ENCODE measurements at regions not wholly inside any gene's neighbourhood (a gene's known extent, or its start where the extent isn't known, plus 50 kb on each side); places are given as distances from the start of the nearest gene placed in this dataset.
A peak's percentile ranks its signal among the peaks of the same experiment; 100 is the strongest.

DNA sequence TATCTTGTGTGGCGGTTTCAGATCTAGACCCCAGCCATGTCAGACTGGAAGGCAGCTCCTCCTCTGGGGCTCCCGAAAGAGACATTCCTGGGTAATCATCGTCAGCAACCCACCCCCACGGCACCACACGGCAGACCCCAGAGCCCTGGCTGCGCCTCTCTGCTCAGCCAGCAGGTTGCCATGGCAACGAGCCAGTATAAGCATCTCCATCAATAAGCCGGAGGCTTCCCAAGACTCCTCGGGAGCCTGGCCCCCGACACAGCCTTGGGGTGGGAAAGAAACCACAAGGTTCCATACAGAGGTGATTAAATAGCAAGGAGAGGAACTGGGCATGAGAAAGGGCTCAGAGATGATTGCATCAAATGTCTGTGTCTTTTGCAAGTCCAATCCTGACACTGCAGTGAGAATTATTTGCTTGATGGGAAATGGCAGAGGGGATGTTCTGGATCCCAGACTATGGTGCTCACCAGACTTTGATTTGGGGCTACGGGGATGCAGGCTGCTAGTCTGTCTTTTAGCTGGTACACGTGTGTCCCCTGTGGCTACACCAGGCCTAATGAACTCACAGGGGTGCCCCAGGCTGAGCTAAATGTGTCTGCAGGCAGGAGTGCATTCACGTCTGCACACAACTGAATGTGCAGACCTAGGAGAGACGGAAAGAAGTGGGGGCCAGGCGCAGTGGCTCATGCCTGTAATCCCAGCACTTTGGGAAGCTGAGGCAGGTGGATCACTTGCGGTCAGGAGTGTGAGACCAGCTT is 320.5 kb upstream of the TNRC6C start:
- no peak for DNase-seq

DNA sequence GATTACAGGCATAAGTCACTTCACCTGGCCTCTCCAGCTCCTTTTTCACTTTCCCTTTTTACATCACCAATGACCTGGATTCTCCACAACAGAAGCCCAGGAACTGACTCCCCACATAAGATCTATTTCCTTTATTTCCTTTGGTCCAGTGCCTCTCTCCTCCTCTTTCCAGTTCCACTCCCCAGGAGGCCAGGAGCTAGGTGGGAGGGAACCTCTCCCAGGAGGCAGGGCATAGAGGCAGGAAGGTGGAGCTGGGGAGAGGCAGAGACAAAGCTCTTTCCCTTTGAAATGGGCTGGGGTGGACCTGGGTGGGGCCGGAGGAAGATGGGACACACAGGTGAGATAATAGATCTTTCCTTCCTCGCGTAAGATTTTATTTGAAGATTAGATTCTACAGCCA is 318.3 kb upstream of the TNRC6C start:
- DNase-seq, result no peak

DNA sequence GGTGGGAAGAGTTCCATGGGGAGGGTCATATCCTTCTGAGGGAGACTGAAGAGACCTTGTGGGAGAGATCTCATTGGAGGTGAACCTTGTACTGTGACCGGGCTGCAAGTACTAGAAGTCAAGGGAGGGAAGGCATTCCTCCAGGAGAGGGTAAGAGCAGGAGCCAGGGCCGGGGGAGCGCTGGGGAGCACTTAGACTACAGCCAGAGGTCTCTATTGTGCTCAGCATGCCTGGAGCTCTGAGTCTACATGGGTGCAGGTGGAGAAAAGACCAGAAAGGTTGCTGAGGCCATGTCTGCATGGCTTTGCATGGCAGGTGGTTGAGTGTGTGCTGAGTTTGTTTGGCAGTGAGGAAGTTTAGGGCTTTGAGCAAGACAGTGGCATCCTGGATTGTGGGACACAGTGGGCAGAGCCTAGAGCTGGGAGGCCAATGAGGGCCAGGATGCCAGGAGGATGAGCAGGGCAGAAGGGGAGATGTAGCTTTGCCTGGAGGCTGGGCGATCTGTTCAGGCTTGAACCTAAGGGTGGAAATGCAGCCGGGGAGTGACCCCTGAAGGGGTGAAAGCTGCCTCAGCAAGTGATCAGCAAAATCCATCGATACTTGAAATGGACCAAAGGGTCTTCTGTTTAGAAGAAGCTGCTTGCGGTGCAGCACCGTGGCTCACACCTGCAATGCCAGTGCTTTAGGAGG is 317.4 kb upstream of the TNRC6C start:
- no peak for DNase-seq

DNA sequence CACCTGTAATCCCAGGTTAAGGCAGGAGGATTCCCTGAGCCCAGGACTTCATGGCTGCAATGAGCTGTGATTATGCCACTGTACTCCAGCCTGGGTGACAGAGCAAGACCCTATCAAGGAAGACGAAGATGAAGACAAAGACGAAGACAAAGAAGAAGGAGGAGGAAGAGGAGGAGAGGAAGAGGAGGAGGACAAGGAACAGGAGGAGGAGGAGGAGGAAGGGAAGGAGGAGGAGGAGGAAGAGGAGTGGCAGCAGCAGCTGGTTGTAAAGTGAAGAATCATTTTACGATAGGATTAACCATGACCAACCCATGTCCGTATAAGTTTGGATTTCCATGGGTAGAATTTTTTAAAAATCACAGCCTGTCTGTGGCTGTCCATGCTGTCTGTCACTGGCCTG is 316.8 kb upstream of the TNRC6C start:
- DNase-seq, result no peak

DNA sequence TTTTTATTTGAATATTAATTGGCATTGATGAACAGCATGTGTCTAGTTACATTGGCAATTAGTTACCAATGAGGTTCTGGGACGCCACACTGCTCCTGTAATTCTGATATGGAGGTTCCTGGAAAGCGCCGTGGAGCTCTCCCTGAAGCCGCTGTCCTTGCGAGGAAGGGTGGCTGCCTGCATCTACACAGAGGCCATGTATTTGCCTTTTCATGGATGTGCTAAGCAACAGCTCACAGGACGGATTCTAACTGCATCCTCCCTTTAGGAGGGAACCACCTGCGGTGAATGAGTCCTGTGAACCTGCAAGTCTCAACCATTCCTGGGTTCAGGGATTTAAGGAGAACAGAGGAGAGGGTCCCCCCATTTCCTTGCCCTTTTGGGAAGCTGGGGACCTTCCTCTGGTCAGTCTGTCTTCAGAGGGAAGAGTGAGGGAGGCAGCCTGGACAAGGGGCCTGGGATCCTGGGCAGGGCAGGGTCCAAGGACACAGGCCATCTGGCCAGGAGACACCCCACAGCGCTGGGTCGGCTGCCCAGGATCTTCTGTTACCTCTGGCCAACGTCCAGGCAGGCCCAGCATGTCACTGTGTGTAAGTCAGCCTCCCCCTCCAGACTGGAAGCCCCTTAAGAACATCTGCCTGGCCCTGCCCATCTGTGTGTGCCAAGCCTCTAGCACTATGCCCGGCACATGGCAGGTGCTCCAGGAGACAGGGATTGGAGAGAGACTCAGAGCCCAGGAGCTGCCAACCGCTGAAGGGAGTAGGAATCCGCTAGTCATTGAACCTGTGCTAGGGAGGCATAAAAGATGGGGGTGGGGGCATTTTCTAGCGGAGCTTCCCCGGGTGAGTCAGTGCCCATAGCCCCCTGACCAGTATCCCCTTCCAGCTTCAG is 314.1 kb upstream of the TNRC6C start:
- DNase-seq, result no peak

DNA sequence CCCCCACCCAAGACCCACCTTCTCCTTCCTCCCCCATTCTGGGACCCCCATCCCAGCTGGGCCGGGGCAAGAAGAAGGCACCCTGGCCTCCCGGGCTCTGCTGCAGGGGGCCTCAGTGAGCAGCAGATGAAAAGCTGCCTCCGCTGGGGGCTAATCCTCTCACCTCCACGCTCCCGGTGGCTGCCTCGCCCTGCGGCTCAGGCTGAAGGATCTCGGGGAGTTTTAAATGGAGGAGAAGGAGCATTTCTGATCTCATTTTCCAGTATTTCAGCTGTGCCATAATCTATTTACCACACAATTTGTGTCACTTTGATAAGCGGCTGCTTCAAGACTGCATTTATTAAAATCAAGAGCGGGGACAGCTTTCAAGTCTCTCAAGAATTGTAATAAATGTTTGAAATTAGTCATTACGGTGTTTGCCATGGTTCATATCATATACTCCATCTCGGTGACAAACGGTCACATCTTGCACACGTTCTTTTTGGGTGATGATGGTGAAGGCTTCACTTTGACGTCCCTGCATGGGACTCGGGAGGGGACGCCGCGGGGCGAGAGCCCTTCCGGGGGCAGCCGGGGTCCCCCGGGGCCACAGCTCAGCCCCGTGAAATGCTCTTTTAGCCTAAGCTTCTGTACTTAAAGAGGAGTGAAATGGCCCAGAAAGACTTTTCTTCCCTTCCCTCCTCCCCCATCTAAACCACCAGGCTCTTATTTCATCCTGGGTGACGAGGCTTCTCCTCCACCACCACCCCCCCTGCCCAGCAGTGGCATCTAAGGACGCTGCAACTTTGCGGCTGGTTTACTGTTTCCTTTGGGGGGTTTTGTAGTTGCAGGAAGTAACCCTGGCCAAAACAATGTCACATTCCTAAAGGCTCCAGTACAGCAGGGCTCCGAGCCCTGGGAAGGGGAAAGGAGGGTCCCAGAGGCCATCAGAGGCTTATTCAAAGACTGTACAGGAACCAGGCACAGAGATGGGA is 313.1 kb upstream of the TNRC6C start:
- DNase-seq, result peak; percentile 86

DNA sequence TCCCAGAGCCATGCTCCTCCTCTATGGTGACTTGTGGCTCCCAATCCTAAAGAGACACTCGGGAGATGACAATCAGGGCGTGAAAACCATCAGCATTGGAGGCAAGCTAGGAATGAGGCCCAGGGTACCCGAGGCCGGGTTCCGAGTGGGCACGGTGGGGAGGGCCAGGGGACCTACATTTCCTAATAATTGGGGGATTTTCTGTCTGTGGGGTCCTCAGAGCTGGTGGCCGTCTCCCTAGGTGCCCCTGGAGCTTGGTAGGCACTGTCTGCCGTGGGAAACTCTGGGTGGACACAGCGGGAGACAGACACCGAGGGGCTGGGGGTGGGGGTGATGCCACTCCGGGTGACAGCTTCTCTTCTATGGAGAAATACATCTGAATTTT is 312.5 kb upstream of the TNRC6C start:
- no peak for DNase-seq

DNA sequence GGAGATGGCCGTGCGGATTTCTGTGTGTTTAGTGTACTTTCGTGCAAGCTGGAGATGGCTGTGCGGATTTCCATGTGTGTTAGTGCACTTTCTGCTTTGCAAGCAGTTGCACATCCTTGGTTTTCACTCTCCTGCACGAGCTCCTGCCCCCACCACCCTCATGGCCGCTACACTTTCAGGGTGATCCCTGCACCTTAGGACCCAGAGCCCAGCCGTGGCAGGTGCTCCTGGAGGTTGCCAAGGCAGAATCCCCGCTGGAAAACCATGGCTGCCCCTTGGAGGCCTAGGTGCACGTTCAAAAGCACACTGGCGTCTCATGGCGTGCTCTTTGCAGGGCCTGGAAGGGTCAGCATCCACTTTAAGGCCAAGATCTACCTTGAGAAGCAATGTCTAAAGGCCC is 311.0 kb upstream of the TNRC6C start:
- no peak for DNase-seq

DNA sequence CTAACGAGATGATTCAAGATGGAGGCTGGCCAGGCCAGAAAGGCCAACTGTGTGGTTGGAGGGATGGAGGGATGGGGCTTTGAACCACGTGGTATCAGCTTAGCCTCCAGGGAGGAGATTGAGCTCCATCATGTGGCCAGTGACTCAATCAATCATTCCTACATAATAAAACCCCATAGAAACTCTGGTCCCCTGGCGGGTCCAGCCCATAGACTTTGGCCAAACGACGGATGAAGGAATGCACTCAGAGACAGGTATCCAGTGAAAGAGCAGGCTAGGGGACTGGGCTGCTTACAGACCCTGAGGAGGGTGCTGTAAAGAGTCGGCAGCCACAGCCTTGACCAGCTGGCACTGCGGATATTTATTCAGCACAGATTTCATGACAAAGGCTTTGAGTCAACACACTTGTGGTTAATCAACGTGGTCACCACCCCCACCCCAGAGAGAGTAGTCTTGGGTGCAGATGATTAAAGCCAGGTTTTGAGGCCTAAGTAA is 308.7 kb upstream of the TNRC6C start:
- peak; percentile 42 for DNase-seq

DNA sequence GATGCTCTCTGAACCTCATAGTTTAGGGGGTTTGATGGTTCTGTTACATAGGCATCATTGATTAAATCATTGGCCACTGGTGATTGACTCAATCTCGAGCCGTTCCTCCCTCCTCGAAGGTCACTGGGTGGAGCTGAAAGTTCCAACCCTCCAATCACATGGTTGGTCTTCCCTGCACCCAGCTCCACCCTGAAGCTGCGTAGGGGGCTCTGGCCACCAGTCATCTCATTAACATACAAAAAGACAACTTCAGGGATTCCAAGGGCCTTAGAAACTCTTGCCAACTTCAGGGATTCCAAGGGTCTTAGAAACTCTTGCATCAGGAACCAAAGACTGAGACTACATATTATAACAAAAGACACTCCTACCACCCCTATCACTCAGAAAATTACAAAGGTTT is 306.5 kb upstream of the TNRC6C start:
- no peak for DNase-seq

DNA sequence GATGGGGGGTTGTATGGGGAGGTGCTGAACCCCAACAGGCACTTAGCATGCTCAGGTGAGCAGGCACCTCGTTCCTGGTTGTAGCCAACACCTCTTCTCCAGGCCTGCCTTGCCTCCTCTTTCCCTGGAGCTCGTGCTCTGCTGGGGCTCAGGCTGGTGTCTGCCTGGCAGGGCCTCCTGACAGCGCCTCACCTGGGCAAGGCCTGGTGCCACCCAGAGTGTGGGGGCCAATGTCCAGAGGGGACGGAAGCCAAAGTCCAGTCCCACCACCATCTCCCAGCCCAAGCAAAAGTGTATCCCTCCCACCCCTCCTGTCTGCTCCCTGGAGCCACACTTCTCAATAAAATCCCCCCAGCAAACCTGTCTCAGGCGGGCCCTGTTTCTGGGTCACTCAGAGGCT is 304.2 kb upstream of the TNRC6C start:
- no peak for DNase-seq

DNA sequence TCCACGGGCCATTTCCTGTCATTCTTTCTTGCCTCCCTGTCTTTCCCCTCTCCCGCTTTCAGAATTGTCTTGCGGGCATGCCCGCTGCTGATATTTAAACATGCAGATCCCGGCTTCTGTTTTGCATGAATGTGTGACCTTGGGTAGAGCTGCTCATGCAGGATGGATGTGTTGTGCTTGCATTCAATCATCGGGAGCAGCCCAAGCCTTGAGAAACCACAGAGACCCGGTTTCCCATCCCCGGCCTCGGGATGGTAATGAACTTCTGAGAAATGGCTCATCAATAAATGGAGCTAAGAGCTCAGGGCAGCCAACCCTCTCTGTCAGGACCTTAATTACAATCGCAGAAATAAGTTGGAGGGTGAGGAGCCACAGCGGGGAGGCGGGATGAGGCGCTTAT is 303.7 kb upstream of the TNRC6C start:
- no peak for DNase-seq

DNA sequence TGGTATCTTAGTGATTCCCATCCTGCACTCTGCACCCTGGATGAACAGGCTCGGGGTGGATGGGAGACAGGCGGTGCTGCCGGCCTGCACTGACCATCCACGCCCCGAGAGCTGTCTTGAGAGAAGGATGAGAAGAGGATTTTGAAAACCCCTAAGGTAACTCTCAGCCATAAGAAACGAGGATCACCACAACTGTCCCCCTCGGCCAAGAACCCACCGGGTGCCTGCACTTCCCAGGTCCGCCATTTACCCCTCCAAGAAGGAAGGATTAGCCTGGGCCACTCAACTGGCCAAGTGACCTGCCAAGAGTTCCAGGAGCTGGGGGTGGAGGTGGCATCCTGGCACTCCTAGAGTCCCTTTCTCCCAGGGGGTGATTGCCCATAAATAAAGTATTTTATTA is 302.4 kb upstream of the TNRC6C start:
- DNase-seq, result no peak

DNA sequence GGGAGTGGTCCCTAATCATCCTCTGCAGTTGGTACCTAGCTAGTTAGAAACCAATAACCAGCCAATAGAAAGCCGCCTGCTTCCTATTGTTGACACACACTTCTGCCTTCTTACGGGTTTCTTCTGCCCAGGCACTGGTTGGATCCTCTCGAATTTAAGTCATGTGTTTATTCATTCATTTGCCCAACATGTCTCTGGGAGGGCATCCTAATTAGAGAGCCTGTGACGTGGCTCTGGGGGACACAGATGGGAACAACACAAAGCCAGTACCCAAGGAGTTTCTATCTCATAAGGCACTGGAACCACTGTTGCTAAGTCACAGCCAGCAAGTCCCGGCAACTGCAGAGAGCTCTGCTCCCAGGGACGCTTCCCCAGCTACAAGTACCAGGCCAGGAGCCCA is 300.7 kb upstream of the TNRC6C start:
- DNase-seq, result no peak

DNA sequence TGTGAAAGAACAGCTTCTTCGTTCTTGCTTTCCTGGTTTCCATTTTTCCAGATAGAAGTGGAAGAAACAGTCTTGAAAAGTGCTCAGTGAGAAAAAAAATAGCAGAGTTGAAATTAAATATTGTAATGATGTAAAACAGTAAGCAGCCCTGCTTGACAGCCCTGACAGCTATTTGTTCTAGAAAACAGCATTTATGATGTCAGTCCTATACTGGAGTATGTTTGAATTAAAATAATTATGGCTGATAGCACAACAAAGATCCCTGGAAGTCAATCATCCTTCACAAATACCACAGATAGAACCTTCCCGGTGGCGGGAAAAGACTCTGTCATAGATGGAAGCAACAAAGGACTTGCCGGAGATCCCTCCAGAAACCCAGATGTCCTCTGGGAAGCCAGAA is 298.0 kb upstream of the TNRC6C start:
- no peak for DNase-seq

DNA sequence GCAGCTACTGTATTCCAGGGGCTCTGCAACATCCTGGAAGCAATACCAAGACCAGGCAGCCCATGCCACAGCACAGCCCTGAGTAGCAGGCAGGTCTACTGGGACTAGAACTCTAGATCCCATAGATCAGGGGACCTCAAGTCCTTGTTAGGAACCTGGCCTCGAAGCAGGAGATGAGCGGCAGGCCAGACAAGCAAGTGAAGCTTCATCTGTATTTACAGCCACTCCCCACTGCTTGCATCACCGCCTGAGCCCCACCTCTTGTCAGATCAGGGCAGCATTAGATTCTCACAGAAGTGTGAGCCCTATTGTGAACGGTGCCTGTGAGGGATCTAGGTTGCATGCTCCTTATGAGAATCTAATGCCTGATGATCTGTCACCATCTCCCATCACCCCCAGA is 295.7 kb upstream of the TNRC6C start:
- DNase-seq, result no peak

DNA sequence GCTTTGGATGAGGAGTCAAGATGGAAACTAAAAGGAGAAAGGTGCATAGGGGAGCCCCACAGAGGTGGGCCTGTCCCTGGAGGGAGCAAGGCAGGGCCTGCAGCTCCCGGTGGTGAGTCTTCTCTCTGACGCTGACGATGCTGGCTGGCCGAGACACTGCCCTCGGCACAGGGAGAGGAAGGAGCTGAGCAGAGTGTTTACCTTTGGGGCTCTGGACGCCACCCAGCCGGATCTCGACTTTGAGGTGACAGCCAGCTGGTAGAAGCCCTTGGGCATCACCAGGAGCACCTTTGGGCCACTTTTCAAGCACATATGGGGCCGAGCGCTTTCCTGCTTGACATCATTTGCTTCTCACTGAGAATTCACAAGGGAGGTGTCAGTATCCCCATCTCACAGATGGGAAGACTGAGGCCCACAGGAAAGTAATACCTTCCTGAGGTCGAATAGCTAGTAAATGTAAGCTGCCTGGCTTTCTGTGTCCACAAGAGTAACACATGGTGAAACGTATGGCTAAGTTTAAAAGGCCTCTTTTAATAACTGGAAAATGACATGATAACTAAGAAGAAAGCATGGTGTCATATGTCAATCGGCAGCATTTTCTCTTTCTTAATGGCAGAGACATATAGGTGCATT is 294.3 kb upstream of the TNRC6C start:
- DNase-seq, result no peak

DNA sequence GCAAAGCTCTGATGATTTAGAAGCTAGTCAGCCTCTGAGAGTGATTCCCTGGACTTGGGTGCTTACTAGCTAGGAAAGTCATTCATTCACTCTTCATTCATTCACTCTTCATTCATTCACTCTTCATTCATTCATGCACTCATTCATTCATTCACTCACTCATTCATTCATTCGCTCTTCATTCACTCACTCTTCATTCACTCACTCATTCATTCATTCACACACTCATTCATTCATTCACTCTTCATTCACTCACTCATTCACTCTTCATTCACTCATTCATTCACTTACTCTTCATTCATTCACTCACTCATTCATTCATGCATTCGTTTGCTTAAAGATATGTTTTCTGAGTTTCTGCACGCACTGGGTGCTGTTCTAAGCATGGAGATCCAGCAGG is 292.7 kb upstream of the TNRC6C start:
- no peak for DNase-seq

DNA sequence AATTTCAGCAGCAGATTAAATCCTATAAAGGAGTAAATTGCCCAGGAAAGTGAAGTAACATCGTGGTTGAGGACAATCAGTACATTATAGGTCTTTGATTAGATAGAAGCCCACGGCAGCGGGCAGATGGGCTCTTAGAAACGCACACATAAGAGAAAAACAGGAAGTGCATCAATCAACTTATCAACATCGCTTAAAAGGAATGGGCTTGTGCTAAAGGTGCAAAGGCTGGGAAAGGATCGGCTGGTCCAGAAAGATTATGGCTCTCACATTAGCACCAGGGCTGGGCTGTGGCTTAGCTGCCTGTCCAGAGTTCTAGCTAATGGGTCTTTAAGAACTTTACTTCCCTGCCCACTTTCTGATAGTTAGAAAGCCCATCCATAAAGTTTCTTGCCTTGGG is 292.0 kb upstream of the TNRC6C start:
- no peak for DNase-seq

DNA sequence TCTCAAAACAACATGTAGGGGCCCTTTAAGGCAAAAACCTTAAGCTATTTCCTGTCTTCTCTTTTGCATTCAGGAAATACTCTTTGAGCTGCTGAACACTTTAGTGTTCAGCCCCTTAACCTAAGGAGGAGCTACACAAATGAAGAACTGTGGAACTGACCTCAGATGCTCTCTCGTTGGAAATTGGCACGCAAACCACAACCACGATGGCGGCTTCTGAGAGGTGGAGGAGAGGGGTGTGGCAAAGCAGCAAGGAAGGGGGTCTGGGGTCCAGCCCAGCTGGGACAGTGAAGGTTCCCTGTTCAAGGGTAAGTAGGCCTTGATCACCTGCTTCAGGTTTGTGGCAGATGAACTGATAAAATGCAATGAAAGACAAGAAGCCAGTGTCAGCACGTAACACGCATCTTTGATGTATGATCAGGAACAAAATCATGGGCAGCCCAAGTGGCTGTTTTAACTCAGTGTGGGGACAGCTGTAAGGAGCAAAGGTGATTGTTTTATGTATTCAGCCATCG is 291.6 kb upstream of the TNRC6C start:
- DNase-seq, result peak; percentile 88

DNA sequence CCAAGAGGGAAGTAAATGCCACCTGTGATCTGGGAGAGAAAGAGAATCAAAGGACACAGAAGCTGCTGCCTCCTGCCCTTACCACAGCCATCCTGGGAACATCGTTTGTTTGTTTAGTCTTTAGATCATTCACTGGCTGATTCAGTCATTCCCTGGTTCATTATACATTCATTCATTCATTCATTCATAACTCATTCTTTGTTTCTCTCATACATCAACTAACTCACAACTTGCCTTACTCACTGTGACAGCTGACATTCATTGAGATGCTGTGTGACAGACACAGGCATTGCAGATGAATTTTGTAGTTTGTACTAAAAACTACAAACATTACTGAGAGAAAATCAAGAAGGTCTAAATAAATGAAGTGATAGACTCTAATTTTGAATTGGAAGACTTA is 291.0 kb upstream of the TNRC6C start:
- DNase-seq, result no peak

DNA sequence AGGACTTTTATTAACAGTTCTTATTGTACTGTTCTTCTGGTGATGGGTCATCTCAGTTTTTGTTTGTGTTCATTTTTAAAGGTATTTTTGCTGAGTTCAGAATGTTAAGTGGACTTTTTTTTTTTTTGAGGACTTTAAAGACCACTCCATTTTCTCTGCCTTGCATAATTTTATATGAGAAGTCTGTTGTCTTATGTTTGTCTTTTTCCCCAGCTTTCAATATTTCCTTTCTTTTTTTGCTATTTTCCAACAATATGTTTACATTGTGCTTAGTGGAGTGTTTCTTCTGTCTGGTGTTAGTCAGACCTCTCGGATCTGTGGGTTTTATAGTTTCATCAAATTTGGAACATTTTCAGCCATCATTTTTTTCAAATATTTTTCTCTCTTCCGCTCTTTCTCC is 290.0 kb upstream of the TNRC6C start:
- no peak for DNase-seq

All from activated CD4-positive, alpha-beta T cell treated with anti-CD3 and anti-CD28 coated beads, Interleukin-10, Interleukin-2, amounts not matched to agents 100 ng/mL and 50 ng/mL, durations not matched to agents 16 hours and 8 hours (primary cell).